ENCODE measurements at regions not wholly inside any gene's neighbourhood (a gene's known extent, or its start where the extent isn't known, plus 50 kb on each side); places are given as distances from the start of the nearest gene placed in this dataset.

DNA sequence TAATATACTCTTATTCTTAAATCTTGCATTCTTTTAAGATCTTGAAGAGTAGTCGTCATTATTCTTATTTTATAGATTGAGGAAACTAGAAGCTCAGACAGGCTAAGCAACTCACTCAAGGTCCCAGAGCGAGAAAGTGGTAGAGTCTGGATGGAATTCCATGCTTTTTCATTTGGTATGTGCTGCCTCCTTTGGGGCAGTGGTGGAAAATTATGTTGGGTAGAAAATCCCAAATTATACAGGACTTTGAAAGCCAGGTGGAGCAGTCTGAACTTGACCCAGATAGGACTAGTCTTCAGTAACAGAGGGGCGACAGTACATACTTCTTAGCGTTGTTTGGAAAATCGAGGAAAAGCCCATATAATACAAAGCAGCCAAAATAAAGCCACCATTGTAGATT is 205.6 kb downstream of the ATG4C start:
- DNase-seq = no peak

DNA sequence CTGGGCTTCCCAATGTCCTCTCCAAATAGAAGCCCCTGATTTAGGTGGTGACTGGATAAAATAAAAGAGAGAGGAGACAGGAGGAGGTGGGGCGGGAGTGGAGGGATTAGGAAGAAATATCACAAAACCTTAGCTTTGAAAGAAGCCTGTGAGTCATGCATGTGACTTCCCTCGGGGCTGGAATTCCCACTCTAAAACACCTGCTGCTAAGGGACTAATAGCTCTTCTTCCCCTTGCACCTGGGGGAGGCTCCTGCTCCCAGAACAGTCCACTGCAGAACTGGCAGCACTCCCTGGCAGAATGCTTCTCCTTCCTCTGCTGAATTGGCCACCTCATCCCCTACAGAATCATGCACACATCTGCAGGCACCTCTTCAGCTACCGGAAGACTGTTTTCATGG is 207.2 kb downstream of the ATG4C start:
- no peak for DNase-seq

DNA sequence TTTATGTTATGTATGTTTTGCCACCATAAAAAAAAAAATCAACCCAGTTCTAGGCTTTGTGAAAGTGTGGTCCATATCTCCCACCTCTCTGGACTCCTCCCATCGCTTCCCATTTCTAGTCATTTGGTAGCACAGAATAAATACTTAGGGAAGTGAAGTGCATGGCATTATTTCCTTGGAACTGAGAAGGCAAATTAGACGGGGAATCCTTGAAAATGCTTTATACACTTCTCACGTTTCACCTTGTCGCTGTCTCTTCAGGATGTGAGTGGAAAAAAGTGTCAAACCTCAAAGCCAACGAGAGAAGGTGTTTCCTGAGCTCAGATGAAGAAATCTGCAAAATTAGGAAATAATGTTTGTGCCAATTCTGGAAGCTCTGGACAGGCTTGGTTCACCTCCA is 209.9 kb downstream of the ATG4C start:
- DNase-seq = no peak

DNA sequence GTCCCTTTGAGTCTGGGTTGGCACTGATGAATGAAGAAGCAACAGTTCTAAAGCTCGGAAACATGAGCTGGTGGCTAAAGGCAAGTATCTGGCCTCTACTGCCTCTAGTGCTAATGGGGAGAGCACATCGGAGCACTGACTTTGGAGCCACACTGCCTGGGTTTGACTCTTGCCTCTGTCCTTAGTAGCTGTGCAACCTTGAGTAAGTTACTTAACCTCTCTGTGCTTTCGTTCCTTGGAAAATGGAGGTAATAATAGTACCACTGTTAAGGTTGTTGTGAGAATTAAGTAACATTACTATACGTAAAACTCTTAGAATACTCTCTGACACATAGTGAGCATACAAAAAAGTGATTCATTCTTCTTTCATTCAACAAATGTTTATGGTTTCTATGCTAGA is 211.2 kb downstream of the ATG4C start:
- DNase-seq = no peak

DNA sequence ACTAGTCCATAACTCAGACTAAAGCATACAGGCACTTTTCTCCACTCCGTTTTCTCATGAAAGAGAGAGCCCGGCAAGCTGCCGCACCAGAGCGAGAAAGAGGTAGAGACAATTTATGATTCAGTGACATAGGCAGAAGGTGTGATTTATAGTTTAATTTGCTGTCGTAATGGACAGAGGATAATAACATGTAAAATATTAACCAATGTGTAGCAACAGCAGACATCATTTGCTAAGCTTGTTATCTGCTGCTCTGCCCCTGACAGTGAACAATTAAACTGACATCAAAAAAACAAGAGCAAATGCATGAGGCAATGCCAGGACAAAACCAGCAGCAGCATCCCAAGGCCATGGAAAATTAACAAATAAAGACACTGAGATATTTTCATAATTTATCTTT is 214.0 kb downstream of the ATG4C start:
- no peak for DNase-seq

DNA sequence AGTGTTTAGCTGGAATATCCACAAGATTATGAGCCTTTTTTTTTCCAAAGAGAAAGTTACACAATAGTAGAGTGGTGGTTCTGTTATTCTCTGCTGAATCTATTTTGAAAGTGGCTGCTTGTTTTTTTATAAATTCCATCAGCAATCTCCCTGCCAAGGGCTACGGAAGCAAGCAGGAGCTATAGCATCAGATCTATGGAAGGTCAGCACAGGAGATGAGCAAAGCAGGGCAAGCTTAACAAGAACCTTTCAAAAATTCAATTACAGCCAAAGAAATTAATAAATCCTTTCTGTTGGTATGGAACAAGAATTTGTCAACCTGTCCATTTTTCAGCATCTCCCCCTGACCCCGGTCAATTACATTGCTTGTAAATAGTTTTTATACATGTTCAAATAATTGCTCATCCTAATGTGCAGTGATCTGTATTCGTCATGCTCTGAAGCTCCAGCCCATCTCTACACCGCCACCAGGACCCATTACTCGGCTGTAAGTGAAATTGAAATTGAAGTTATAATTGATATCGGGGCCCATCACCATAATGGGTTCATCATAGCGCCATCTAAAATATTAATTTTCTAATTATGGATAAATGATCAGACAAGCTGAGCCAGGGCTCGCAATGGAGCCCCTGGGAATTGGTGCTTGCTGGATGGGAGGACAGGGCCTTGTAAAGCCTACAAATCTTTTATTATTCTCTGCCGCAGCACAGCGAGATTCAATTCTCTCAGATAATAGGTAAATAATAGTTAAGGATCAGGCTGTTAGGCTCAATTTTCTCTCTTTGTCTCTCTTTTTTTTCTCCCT is 215.1 kb downstream of the ATG4C start:
- no peak for DNase-seq

DNA sequence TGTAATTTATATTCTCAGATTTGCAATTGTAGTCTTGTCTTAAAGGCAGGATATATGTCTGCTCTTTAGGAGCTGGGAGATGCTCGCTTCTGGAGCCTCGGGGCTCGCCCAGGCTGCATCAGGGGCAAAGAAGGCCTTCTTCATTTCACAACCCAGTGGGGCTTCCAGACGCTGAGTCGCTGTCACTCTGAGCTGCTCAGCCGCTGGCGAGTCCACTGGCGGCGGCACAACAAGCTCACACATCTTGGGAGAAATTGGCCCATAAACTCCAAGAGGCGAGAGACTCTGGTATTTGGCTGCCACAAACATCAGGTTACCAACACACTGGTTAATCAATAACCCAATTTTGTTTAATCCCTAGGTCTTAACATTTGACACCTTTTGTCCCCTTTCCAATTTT is 216.6 kb downstream of the ATG4C start:
- no peak for DNase-seq

DNA sequence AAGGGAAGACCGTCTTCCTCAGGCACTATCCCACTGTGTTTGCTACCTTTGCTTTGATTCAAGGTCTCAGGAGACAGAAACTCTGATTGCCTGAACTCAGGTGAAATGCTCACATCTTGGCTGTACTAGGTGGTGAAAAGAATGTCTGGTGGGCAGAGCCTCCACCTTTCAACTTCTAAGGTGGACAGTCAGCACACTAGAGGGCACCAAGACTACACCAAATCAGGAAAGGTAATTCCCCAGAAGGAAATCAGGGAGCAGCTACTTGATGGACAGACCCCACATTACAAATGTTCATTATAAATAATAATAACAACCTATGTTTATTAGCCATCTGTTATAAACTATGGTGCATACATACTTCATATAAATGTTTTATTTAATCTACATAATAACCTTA is 220.9 kb downstream of the ATG4C start:
- no peak for DNase-seq

DNA sequence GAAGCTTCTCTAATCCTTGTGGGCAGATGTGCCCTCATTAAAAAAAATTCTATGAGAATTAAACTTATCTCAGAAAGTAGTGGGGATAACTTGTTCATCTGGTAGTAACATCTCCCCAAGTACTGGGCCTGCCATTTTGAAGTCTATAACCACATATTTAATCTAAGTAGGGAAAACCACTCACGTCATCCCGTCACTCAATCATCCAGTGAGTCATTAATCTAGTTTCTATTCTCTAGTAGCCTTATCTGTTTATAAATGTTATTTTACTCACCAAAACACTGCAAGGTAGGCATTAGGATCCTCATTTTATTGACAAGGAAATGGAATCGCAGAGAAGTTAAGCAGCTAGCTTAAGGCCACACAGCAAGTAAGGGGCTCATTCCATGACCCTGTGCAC is 221.9 kb downstream of the ATG4C start:
- no peak for DNase-seq

DNA sequence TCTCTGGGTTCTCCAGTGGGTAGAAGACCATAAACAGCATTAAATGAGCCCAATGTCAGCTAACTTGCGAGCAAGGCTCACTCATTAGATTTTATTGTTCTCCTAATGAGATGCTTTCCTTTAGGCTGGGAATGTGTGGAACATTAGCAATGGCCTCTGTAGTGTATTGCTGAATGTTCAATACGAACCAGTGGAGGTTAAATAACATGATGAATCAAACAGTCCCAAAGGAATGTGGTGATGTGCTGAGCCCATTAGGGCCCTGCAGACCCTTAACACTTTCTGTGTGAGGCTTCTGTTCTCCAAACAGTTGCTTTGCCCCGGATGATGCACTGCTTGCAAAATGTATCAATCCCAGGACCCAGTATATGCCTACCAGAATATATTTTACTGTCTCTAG is 225.5 kb downstream of the ATG4C start:
- no peak for DNase-seq

DNA sequence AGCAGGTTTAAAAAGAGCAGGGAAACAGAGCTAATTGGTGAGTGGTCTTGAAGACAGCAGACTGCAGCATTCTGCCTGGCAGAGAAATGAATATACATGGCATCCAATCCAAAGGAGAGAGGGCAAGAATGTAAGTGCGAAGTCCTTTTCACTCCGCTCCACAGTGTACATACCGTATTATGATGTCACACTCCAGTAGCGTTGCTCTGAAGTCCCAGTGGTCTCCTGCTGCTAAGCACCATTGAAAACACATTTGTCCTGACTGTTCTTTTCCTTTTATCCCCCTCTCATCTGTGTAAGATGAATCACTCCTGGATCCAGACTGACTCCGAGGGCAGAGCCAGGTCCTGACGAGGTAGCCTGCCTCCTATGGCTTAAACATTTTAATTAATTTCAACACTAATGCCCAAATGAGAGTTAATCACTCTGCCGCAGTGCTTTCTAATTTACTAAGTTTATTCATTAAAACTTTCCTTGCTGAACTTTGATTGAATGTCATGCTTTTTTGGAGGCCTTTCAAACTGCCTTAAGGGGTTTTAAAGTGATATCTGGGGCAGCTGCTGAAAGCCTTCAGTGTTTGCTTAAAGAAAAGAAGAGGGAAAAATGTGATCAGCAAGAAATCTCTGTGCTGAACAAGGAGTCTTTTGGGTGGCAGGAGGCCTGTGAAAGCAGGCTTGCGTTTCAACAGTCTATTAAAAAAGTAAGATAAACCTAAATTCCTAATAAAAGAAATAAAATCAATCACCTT is 227.2 kb downstream of the ATG4C start:
- no peak for DNase-seq

DNA sequence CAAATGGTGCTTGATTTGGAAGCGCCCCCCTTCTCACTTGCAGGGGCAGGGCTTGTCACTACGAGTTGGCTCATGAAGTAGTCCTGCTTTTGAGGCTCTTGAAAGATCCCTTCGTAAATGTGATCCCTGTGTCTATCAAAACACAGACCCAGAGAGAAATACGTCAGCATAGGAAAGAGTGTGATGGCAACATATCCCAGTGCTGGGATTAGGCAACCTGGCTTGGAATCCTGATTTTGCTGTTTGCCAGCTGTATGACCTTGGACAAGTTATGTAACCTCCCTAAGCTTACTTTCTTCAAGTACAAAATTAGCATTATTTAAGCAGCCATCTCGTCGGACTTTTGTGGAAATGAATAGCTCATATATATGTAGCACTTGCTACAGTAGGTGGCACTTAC is 228.4 kb downstream of the ATG4C start:
- no peak for DNase-seq

DNA sequence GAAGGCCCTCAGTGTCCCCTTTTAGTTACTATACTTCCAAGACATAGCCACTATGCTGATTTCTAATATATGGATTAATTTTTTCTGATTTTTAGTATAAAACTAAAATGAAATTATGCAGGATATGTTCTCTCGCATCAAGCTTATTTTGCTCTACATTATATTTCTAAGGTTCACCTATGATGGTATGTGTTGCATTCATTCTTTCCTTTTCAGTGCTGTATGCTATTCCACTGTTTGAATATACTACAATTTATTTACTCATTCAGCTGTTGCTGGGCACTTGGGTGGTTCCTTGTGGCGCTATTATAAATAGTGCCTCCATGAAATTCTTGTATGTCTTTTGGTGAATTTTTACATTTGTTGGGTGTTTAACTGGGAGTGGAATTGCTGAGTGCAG is 230.3 kb downstream of the ATG4C start:
- DNase-seq = no peak

DNA sequence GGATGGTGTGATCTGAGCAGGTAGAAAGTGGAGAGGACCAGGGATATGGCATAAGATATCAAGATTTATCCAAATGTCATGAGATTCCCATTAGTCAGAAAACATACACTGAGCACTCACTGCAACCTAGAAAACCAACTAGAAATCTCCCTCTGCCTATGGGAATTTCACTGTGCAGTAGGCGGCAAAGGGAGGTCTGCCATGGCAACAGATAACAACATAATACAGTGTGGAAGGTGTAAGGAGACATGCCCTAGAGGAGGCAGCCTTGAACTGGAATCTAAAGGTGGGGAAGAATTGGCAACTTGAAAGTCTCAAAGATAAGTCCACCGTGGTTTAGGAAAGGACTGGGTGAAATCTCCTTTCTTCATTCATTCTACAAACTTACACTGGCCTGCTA is 238.4 kb downstream of the ATG4C start:
- no peak for DNase-seq

DNA sequence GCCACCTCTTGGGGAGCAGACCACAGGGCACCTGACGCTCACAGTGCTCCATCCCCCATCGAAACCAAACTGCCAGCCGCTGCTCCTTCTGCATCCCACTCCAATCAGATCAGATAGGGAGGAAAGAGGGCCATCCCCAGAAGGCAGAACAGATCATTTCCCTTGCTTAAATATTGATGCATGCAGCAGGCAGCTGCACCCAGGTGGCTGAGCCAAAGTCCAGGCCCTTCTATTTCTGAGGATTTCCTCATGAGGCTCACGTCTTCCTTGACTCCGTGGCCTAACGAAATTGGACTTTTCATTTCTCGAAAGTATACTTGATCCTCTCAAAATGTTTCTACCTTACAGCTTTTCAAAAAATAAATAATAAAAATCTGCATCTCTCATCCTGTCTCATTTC is 239.2 kb downstream of the ATG4C start:
- DNase-seq = no peak

DNA sequence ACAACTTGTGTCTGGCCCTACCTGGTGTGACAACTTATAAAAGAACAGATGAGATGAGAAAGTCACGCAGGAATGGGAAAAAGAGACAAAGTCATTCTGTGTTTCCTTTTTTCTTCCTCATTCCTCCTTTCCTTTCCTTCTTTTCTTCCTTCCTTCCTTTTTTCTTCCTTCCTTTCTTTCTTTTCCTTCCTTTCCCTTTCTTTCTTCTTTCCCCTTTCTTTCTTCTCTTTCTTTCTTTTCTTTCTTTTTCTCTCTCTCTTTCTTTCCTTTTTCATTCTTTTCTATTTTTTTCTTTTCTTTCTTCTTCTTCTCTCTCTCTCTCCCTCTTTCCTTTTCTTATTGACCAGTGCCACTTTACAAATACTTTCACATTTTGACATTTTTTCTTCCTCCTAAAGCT is 239.7 kb downstream of the ATG4C start:
- no peak for DNase-seq

DNA sequence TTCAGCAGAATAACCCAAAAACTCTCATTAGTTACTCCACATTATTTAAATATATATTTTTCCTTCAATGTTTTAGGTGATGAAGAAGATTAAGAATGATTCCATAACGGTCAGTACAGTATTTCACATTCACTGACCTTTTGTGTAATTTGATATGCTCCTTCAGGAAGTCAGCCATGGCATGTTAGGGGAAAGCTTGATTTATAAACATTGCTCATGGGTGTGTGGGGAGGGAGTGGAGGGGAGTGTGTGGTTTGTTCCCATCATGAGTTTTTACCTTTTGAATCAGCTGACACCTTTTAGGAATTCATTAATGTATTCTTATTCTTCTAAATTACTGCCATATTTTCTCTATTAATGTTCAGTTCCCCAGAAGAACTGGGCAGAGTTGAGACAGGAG is 240.2 kb downstream of the ATG4C start:
- no peak for DNase-seq

DNA sequence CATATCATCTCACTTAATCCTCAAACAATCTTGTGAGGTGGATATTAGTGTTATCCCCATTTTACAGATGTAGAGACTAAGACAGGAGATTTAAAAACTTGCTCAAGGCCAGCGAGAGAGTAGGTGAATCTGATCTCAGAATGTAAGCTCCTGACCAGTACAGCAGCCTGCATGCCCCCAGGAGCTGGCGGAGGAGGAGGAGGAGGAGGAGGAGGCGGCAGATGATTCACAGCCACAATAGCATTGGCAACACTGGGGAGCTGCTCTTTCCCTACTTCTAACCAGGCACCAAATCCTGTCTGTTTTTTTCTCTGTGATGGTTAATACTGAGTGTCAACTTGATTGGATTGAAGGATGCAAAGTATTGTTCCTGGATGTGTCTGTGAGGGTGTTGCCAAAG is 243.2 kb downstream of the ATG4C start:
- no peak for DNase-seq

DNA sequence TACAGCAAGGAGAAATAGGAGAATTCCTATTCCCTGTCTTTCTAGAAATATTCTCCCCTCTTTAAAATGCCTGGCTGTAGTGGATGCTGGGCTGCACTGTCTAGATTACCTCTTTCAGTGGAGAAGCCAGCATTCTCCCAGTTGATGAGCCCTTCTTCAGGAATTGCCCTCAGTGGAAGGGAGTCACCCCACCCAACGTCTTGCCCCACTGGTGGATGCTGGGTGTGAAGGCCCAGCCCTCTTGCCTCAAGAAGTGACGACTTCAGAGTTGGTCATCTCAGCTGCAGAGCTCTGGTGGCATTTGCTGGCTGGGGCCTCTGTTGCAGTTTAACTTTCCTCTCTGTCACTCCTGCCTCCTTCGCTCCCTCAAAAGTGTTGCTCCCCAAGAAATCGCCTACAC is 248.2 kb downstream of the ATG4C start:
- no peak for DNase-seq

DNA sequence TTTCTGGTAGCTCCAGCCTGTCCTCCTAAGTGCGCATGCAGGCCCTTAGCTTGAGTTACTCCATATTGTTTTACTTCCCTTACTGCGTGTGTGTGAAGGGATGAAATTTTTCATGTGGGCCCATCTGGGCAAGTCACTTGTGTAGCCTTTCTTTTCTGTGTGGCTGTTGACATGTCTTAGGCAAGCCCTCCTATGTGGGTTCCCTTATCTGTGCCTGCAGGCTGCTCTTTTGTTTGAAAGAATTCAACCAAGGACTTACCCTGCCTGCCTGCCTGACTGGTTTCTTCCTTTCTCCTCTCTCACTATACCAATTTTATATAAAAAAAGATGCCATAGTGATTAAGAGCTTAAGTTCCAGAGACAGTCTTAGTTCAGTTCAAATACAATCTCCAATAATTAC is 249.3 kb downstream of the ATG4C start:
- no peak for DNase-seq

DNA sequence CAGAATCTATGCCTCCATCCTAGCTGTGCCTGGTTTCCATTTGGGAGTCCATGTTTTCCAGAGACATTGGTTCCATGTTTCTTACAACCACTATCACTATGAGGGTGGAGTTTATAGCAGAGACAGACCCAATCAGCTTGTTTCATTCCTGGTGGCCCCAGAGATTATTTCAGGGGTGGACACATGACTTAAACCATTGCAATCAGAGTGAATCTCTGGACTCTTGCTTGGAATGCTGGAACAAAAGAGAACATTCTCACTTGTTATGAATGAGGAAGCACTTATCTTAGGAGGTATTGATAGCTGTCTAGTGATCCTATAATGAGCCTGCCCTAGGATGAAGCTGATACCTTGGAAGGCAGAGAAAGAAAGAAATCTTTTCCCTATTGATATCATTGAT is 250.3 kb downstream of the ATG4C start:
- no peak for DNase-seq

DNA sequence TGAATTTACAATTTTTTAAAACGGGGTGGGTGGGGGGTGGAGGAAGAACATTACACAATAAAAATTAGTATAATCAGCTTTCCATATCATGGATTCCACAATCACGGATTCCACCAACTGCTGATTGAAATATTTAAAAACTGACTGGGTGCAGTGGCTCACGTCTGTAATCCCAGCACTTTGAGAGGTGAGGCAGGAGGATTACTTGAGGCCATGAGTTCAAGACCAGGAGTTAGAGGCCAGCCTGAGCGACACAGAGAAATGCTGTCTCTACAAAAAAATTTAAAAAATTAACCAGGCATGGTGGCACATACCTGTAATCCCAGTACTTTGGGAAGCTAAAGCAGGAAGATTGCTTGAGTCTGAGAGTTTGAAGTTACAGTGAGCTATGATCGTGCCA is 254.7 kb downstream of the ATG4C start:
- DNase-seq = no peak

DNA sequence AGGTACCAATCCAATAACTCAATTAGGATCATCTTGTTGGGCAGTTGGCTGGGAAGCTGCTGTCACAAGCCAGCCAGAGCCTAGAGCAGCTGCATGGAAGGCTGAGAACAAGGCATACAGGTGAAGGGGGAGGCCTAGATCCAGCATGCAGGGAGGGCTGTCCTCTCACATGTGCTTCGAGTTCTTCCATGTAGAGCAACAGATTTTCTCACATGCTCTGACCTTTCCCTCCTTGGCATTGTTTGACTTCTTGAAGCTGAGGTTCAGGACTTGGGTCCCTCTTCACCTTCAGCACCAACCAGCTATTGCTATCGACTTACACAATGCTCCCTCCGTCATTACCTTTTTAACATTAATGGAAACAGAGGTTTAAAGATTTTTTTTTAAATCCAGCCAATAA is 257.7 kb downstream of the ATG4C start:
- no peak for DNase-seq

DNA sequence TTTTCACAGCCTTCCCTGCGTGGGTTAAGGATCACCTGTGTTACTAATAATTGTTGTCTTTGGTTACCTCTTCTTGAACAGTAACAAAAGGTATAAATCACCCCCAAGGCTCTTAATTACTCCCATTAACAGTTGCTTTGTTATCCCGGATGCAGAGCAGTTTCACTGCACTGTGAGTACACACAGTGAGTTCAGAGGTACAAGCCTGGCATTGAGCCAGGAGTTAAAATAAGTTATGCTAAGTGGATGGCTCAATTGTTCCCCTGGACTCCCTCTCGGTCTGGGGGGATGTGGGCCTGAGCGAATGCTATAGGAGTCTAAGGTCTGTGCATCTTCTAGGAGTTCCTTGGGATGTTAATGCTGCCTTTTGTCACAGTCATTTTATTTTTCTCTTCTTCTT is 258.3 kb downstream of the ATG4C start:
- no peak for DNase-seq

DNA sequence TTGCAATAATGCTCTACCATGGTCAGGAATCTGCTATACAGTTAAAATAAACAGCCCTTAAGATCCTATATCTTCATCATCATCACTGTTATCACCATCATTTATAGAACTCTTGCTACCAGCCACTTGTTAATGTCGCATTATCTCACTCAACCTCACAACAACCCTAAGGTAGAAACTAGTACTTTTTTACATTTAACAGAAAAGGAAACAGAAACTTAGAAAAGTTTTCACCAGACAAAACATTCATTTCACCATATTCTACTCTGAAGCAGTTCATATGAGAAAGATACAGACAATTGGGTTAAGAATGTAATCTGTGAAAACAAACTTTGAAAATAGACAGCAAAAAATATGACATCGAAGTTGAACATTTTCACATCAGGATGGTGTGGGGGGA is 262.6 kb downstream of the ATG4C start:
- no peak for DNase-seq

All from NCI-H446 treated with DMSO at 0.1 percent for 48 hours (cell line).